ENCODE measurements at regions not wholly inside any gene's neighbourhood (a gene's known extent, or its start where the extent isn't known, plus 50 kb on each side); places are given as distances from the start of the nearest gene placed in this dataset.
"Not testable (repeated sequence)": the region's sequence is repeated elsewhere in the genome, so short reads cannot be mapped to it uniquely, and the experiment has no call there.

DNA sequence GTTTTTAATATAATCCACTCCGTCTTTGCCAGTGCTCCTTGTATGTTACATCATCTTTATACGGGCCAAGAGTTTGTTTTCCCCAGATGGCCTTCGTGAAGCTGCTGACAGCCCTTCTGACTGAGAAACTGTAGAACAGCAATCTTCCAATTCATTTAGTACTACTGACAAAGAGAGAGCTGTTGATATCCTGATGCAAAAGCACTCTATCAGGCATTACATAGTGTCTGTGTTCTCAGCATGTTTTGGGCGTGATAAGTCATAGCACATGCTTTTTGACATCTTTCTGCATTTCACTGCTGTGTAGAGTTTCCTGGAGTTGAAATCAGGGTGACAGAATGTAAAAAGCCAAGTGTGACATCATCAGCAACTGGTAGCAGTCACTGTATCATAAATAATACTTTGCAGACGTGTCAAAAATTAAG lies 746.3 kb upstream of the FAM241A start:
- DNase-seq (ENCODE audit: low read depth in 2 of 2), result no peak

GRCh38 chr4:111399623-111400022 lies 745.6 kb upstream of the FAM241A start:
- no peak for DNase-seq (ENCODE audit: low read depth in 2 of 2)

GRCh38 chr4:111400741-111401140 lies 744.5 kb upstream of the FAM241A start:
- no peak for DNase-seq (ENCODE audit: low read depth in 2 of 2)

DNA sequence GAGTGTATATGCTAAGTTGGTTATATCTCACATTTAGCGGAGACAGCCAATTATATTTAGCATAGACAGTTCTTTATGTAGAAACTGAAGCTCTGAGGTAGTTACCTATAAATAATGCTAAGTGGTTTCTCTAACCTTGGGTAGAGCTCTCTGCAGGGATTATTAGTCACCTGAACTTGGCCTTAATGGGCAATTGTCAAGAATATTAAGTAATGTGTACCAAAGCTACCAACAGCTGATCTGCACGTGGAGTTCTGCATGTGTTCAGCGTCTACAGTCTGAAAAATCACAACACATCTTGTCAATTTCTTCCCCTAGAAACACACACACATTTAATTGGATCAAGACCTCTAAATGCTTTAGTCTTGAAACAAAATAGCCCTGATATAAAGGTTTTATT lies 740.6 kb upstream of the FAM241A start:
- DNase-seq (ENCODE audit: low read depth in 2 of 2), result no peak

DNA sequence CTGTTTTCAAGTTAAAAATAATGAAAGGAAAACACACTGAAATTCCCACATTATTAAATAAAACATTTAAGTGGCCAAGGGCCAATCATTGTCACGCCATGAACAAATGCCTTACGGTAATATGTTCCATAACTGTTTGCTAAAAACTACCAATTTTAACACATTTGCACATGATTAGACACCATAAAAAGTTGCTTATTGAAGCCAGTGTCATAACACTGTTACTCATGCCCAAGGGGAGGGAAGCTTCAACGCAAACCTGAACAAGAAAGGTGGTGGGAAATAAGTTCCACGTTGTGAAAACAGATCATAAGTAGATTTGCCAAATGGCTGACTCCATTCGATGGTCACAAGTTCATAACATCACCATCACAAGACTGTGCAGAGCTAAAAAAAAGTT lies 739.3 kb upstream of the FAM241A start:
- no peak for DNase-seq (ENCODE audit: low read depth in 2 of 2)

- no peak for DNase-seq (ENCODE audit: low read depth in 2 of 2)
Measured at GRCh38 chr4:111410571-111410970, 734.7 kb upstream of the FAM241A start.

GRCh38 chr4:111417521-111417920 lies 727.7 kb upstream of the FAM241A start:
- no peak for DNase-seq (ENCODE audit: low read depth in 2 of 2)

GRCh38 chr4:111433441-111433840 lies 711.8 kb upstream of the FAM241A start:
- DNase-seq (ENCODE audit: low read depth in 2 of 2), result no peak

DNA sequence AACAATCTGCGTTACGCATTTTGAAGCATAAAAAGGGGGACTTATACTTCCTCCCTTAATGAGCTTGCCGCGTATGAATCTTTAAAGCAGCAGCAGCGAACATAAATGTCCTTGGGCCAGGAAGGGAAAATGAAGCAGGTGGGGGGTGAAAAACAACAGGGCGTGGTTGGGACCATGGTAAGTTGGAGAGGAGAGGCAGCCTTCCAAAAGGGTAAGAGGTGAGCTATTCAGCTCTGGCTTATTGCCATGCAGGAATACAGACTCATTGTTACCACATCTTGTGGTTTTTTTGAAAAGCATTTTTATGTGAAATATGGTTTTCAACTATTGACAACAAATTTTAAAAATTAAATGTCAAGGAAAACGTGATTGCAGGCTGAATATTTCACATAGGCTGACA lies 710.7 kb upstream of the FAM241A start:
- DNase-seq (ENCODE audit: low read depth in 2 of 2), result no peak

DNA sequence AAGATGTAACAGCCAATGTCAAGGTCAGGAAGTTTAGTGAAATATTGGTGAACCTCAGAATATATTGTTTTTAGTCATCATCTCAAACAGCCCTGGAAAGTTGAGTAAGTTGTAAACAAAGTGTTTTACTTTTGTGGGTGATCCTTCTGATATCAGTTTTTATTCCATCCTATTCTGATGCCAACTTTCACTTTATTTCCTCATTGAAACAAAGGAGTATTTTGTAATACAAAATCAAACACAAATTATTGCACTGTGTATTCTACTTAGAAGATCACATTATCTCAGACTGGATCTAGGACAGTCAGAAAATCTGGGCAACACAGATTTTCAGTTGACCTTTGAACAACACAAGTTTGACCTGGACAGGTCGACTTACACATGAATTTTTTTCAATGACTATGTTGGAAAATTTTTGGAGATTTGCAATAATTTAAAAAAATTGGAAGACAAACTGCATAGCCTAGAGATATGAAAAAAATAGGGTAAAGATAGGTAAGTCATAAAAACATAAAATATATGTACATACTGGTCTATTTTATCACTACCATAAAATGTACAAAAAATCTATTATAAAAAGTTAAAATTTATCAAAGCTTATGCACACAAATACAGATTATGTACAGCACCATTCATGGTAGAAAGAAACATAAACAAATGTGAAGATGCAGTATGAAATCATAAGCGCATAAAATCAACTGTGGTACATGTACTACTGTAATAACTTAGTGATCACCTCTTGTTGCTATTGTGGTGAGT lies 709.1 kb upstream of the FAM241A start:
- no peak for DNase-seq (ENCODE audit: low read depth in 2 of 2)

DNA sequence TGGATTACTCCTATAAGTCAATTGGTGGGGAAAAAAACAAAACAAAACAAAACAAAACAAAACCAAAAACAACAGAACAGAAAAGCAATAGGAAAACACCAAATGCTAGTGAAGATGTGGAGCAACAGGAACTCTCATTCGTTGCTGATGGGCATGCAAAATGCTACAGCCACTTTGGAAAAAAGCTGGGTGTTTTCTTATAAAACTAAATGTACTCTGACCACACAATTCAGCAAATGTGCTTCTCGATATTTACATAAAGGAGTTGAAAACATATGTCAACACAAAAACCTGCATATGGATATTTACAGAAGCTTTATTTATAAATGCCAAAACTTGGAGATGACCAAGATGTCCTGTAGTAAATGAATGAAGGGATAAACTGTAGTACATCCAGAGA lies 703.6 kb upstream of the FAM241A start:
- no peak for DNase-seq (ENCODE audit: low read depth in 2 of 2)

DNA sequence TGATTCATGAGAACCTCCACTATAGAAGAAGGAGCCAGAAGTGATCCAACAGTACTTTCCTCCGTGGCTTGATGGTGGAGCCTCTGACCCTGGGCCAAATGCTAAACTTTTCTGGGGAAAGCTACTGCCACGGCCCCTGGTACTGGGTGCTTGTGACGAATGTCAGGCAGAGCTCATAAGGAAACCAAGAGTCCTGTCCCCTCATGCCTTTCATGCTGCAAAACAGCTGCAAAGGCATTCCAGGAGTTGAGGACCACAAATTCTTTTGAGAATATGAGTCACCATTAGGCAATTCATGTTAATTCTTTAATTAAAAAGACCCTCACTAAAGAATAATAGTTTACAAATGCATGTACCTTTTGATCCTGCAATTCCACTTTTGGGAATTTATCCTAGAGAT lies 700.4 kb upstream of the FAM241A start:
- not testable (repeated sequence) for DNase-seq (ENCODE audit: low read depth in 2 of 2)

DNA sequence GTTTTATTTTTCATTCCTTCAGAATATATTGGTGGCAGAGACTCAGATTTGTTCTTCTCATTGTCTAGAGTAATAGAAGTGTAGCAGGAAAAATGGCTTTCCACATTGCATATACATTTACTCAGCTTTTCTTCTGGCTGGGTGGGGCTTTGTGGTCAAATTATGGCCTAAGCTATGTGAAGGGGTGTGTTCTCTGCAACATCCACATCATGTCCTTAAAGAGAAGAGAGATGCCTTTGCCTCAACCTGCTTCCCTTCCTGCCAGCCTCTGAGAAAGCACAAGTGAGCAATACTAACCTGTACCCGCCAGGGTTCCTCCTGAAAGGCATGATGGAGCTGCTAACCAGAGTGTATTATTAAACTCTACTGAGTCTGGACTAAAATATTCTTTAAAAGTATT lies 695.6 kb upstream of the FAM241A start:
- DNase-seq (ENCODE audit: low read depth in 2 of 2), result no peak

DNA sequence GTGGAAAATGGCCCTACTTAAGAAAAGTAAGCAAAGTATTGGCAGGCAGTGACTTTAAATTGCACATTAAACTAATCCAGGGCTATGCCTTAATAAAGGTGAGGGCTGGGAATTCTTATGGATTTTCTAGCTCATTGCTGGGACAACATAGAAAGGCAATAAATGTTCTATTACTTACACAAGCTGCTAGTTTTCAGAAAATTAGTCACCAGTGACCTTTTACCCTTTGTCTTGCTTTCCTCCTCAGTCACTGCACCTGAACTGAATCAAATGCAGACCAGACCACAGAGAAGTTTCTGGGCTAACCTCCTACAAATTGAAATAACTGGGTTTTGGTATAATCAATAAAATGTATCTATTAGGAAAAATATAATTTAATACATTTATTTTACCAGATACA lies 694.4 kb upstream of the FAM241A start:
- DNase-seq (ENCODE audit: low read depth in 2 of 2), result no peak

GRCh38 chr4:111453216-111453615 lies 692.0 kb upstream of the FAM241A start:
- DNase-seq (ENCODE audit: low read depth in 2 of 2), result no peak

- no peak for DNase-seq (ENCODE audit: low read depth in 2 of 2)
Measured at GRCh38 chr4:111454961-111455360, 690.3 kb upstream of the FAM241A start.

GRCh38 chr4:111464251-111465045 lies 680.8 kb upstream of the FAM241A start:
- no peak for DNase-seq (ENCODE audit: low read depth in 2 of 2)

GRCh38 chr4:111466811-111467604 lies 678.2 kb upstream of the FAM241A start:
- DNase-seq (ENCODE audit: low read depth in 2 of 2), result no peak

DNA sequence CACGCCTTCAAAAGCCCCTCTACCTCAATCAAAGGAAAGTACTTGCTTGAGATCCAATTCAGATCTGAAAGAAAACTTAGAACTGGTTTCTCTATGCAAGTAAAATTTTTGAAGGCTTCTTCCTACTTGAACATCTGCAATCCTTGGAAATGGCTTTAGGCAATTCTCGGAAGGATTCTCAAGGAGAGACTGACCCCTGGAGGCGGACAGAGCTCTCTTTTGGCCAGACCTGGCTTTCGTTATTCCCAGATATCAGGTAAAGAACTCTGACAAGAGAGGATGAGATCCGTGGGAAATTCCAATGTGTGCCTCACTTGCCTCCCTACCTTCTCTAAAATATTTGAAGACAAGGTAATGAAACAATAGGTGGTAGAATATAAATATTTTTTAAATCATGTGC lies 670.3 kb upstream of the FAM241A start:
- no peak for DNase-seq (ENCODE audit: low read depth in 2 of 2)

DNA sequence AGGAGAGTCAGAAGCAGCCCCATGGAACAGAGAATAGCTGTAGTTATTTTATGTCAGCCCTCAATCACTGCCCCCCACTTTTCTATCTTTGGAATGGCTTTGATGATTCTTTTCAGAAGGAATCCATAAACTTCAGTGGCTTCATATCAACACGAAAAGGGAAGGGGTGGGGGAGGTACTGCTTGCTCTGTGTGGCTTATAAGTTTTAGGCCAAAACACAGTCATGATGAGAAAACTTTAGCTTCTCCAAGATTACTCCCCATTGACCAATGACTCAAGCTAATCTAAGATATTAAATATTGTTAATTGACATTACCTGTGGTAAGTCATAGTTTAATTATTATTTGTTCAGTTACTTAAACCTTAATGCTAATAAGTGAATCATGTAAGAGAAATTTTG lies 669.6 kb upstream of the FAM241A start:
- DNase-seq (ENCODE audit: low read depth in 2 of 2), result no peak

DNA sequence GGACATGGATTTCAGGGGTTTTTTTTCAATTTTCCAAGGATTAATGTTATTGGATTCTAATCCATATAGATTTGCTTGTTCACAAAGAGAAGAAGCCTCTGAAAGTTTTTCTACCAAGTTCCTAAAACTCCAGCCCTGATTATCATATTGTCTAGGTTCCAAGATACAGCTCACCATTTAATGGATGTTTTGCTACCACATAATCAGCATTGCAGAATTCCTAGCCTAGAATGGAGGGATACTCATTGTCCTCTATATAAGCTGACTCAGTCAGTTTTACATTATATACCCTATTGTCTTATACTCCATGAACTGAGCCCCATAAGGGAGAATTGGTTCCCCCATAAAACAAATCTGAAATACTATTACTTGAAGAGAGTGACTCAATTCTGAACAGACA lies 664.7 kb upstream of the FAM241A start:
- DNase-seq (ENCODE audit: low read depth in 2 of 2), result no peak

- DNase-seq (ENCODE audit: low read depth in 2 of 2), result no peak
Measured at GRCh38 chr4:111483375-111484169, 661.7 kb upstream of the FAM241A start.

All from activated CD8-positive, alpha-beta memory T cell treated with anti-CD3 and anti-CD28 coated beads for 4 hours (primary cell).